ACHN (cell line): ENCODE measurements at regions not wholly inside any gene's neighbourhood (a gene's known extent, or its start where the extent isn't known, plus 50 kb on each side); places are given as distances from the start of the nearest gene placed in this dataset.

ENCODE experiments used
- DNase-seq: peaks from one replicate; pipeline ENCODE4 v3.0.0-alpha.2; 2015
- in situ Hi-C: cut with HindIII; loops from 2 replicates; pipeline ENCODE4 v1.10.0; 2017; ENCODE audit warnings: low sequenced_read_pairs, low pct_ligation_motif_present, low pct_unique_long_range_greater_than_20kb

GRCh38 chr3:72244396-72244795, 459.4 kb upstream of the PROK2 start:
- no peak for DNase-seq
- in situ Hi-C loops, result no loop called here

GRCh38 chr3:72242326-72242725, 457.4 kb upstream of the PROK2 start:
- DNase-seq, result no peak
- in situ Hi-C loops, result no loop called here

- no peak for DNase-seq
- in situ Hi-C loops, result no loop called here
Measured at GRCh38 chr3:72241525-72241924, 456.6 kb upstream of the PROK2 start.

GRCh38 chr3:72240531-72240930, 455.6 kb upstream of the PROK2 start:
- DNase-seq, result no peak
- in situ Hi-C loops, result no loop called here

- no peak for DNase-seq
- in situ Hi-C loops, result no loop called here
Measured at GRCh38 chr3:72238801-72239200, 453.9 kb upstream of the PROK2 start.

- no peak for DNase-seq
- in situ Hi-C loops, result no loop called here
Measured at GRCh38 chr3:72238010-72238691, 453.2 kb upstream of the PROK2 start.

GRCh38 chr3:72237679-72238009, 452.7 kb upstream of the PROK2 start:
- DNase-seq, result no peak
- in situ Hi-C loops, result no loop called here

GRCh38 chr3:72234391-72234790, 449.4 kb upstream of the PROK2 start:
- in situ Hi-C loops, result no loop called here
- no peak for DNase-seq

GRCh38 chr3:72233571-72233970, 448.6 kb upstream of the PROK2 start:
- in situ Hi-C loops, result no loop called here
- no peak for DNase-seq

GRCh38 chr3:72232777-72233176, 447.8 kb upstream of the PROK2 start:
- in situ Hi-C loops, result no loop called here
- DNase-seq, result no peak

- no peak for DNase-seq
- in situ Hi-C loops, result no loop called here
Measured at GRCh38 chr3:72232331-72232730, 447.4 kb upstream of the PROK2 start.

- no peak for DNase-seq
- in situ Hi-C loops, result no loop called here
Measured at GRCh38 chr3:72231439-72232196, 446.7 kb upstream of the PROK2 start.

GRCh38 chr3:72230774-72231379, 445.9 kb upstream of the PROK2 start:
- in situ Hi-C loops, result no loop called here
- no peak for DNase-seq

GRCh38 chr3:72229952-72230351, 445.0 kb upstream of the PROK2 start:
- no peak for DNase-seq
- in situ Hi-C loops, result no loop called here

- DNase-seq, result no peak
- in situ Hi-C loops, result no loop called here
Measured at GRCh38 chr3:72227486-72228070, 442.6 kb upstream of the PROK2 start.

- no peak for DNase-seq
- in situ Hi-C loops, result no loop called here
Measured at GRCh38 chr3:72224804-72225509, 440.0 kb upstream of the PROK2 start.

- no peak for DNase-seq
- in situ Hi-C loops, result no loop called here
Measured at GRCh38 chr3:72223628-72224027, 438.7 kb upstream of the PROK2 start.

GRCh38 chr3:72223116-72223515, 438.2 kb upstream of the PROK2 start:
- no peak for DNase-seq
- in situ Hi-C loops, result no loop called here

GRCh38 chr3:72222410-72222809, 437.5 kb upstream of the PROK2 start:
- DNase-seq, result no peak
- in situ Hi-C loops, result no loop called here
